ENCODE measurements at regions not wholly inside any gene's neighbourhood (a gene's known extent, or its start where the extent isn't known, plus 50 kb on each side); places are given as distances from the start of the nearest gene placed in this dataset.

GRCh38 chr4:138428611-138429010, 186.5 kb upstream of the SLC7A11 start:
- TF ChIP-seq CTCF (IDR thresholded peaks at IDR 0.05) (no peak), POLR2A (IDR thresholded peaks at IDR 0.05) (no peak)
